Omental fat pad (tissue), 3 donors: ENCODE measurements at regions not wholly inside any gene's neighbourhood (a gene's known extent, or its start where the extent isn't known, plus 50 kb on each side); places are given as distances from the start of the nearest gene placed in this dataset.

Source experiments
- ATAC-seq: fragments of 150-250 bp; one replicate; pipeline ENCODE4 v1.9.1; 2016; ENCODE audit warnings: mild to moderate bottlenecking, moderate library complexity; ENCODE audit not compliant: low FRiP score
- DNase-seq: peaks from one replicate; pipeline ENCODE4 v3.0.0-alpha.2; 2019; ENCODE audit warnings: low spot score
- CTCF ChIP-seq, 3 donors: fragments of 450-650 bp; IDR thresholded peaks; one replicate each; pipeline ENCODE4 v1.5.1; 2016 to 2017; ENCODE audit warnings: antibody characterized with exemption in 3 of 3, mild to moderate bottlenecking in 3 of 3, moderate library complexity in 2 of 3

- no peak for ATAC-seq
- DNase-seq: no peak
- no peak for TF ChIP-seq CTCF (IDR thresholded peaks at IDR 0.05)
These were observed 273.7 kb downstream of the RASEF start for GRCh38 chr9:82789155-82789824.

GRCh38 chr9:82790875-82791274, 272.1 kb downstream of the RASEF start:
- no peak for TF ChIP-seq CTCF (IDR thresholded peaks at IDR 0.05)
- ATAC-seq: no peak
- no peak for DNase-seq

GRCh38 chr9:82791692-82792091, 271.2 kb downstream of the RASEF start:
- no peak for ATAC-seq
- TF ChIP-seq CTCF (IDR thresholded peaks at IDR 0.05): no peak
- DNase-seq: no peak

GRCh38 chr9:82797534-82797933, 265.4 kb downstream of the RASEF start:
- TF ChIP-seq CTCF (IDR thresholded peaks at IDR 0.05): no peak
- DNase-seq: no peak
- ATAC-seq: no peak

- DNase-seq (no peak), ATAC-seq (no peak)
- no peak for TF ChIP-seq CTCF (IDR thresholded peaks at IDR 0.05)
These were observed 263.7 kb downstream of the RASEF start for GRCh38 chr9:82799286-82799685.

- ATAC-seq (no peak), DNase-seq (no peak)
- no peak for TF ChIP-seq CTCF (IDR thresholded peaks at IDR 0.05)
These were observed 257.9 kb downstream of the RASEF start for GRCh38 chr9:82805027-82805426.

GRCh38 chr9:82808478-82808877, 254.5 kb downstream of the RASEF start:
- no peak for ATAC-seq

More at GRCh38 chr9:82808478-82808877, 254.5 kb downstream of the RASEF start:
- no peak for DNase-seq
- no peak for TF ChIP-seq CTCF (IDR thresholded peaks at IDR 0.05)
